Hepatic stellate cell (primary cell): ENCODE measurements at regions not wholly inside any gene's neighbourhood (a gene's known extent, or its start where the extent isn't known, plus 50 kb on each side); places are given as distances from the start of the nearest gene placed in this dataset.
A peak's percentile ranks its signal among the peaks of the same experiment; 100 is the strongest.

ENCODE experiments used
- DNase-seq: peaks from one replicate; pipeline ENCODE4 v3.0.0; 2011; ENCODE audit warnings: low spot score

GRCh38 chr7:35581605-35582210, 113.2 kb downstream of the HERPUD2 start:
- no peak for DNase-seq

- no peak for DNase-seq
Measured at GRCh38 chr7:35576031-35576573, 118.8 kb downstream of the HERPUD2 start.

GRCh38 chr7:35571611-35572240, 123.2 kb downstream of the HERPUD2 start:
- no peak for DNase-seq

GRCh38 chr7:35570937-35571336, 124.0 kb downstream of the HERPUD2 start:
- DNase-seq = no peak

GRCh38 chr7:35565927-35566326, 129.0 kb downstream of the HERPUD2 start:
- no peak for DNase-seq

GRCh38 chr7:35558841-35559240, 136.1 kb downstream of the HERPUD2 start:
- DNase-seq = no peak

GRCh38 chr7:35556515-35557471, 138.1 kb downstream of the HERPUD2 start:
- DNase-seq = no peak

- DNase-seq = no peak
Measured at GRCh38 chr7:35555934-35556333, 139.0 kb downstream of the HERPUD2 start.

GRCh38 chr7:35555386-35555785, 139.5 kb downstream of the HERPUD2 start:
- no peak for DNase-seq

GRCh38 chr7:35553519-35553918, 141.4 kb downstream of the HERPUD2 start:
- DNase-seq = no peak

- no peak for DNase-seq
Measured at GRCh38 chr7:35552691-35553090, 142.2 kb downstream of the HERPUD2 start.

- DNase-seq = no peak
Measured at GRCh38 chr7:35551321-35552081, 143.4 kb downstream of the HERPUD2 start.

GRCh38 chr7:35550831-35551230, 144.1 kb downstream of the HERPUD2 start:
- DNase-seq = no peak

GRCh38 chr7:35549781-35550180, 145.2 kb downstream of the HERPUD2 start:
- DNase-seq = no peak

GRCh38 chr7:35548291-35548690, 146.6 kb downstream of the HERPUD2 start:
- no peak for DNase-seq

GRCh38 chr7:35546691-35547429, 148.1 kb downstream of the HERPUD2 start:
- no peak for DNase-seq

GRCh38 chr7:35545831-35546230, 149.1 kb downstream of the HERPUD2 start:
- DNase-seq = no peak

GRCh38 chr7:35544028-35544742, 150.8 kb downstream of the HERPUD2 start:
- no peak for DNase-seq

GRCh38 chr7:35537067-35538023, 157.6 kb downstream of the HERPUD2 start:
- peak; percentile 84 for DNase-seq
